ENCODE measurements at regions not wholly inside any gene's neighbourhood (a gene's known extent, or its start where the extent isn't known, plus 50 kb on each side); places are given as distances from the start of the nearest gene placed in this dataset.

GRCh38 chr4:155616117-155616516, 50.5 kb upstream of the GUCY1A1 start:
- TF ChIP-seq CTCF (IDR thresholded peaks at IDR 0.05) = no peak
- H3K36me3 Mint-ChIP-seq (ENCODE audit: unreplicated experiment) = peaks cover 3% of the 10 kb centered on the region
- peaks cover 18% of the 10 kb centered on the region for H3K4me1 Mint-ChIP-seq (ENCODE audit: unreplicated experiment)
- peaks cover 6% of the 10 kb centered on the region for H3K27me3 Mint-ChIP-seq (ENCODE audit: unreplicated experiment)
- peaks cover 4% of the 10 kb centered on the region for H3K9me3 Mint-ChIP-seq (ENCODE audit: unreplicated experiment)
- no peak for DNase-seq (ENCODE audit: extremely low spot score, unreplicated experiment)
- H3K4me3 Mint-ChIP-seq (ENCODE audit: unreplicated experiment) = no peak overlapping the region
- no peak overlapping the region for H3K27ac Mint-ChIP-seq (ENCODE audit: unreplicated experiment)

GRCh38 chr4:155615081-155615887, 51.4 kb upstream of the GUCY1A1 start:
- peaks cover 4% of the 10 kb centered on the region for H3K9me3 Mint-ChIP-seq (ENCODE audit: unreplicated experiment)
- no peak overlapping the region for H3K4me3 Mint-ChIP-seq (ENCODE audit: unreplicated experiment)
- peaks cover 18% of the 10 kb centered on the region for H3K4me1 Mint-ChIP-seq (ENCODE audit: unreplicated experiment)
- H3K27ac Mint-ChIP-seq (ENCODE audit: unreplicated experiment) = no peak overlapping the region
- H3K36me3 Mint-ChIP-seq (ENCODE audit: unreplicated experiment) = peaks cover 3% of the 10 kb centered on the region
- peaks cover 6% of the 10 kb centered on the region for H3K27me3 Mint-ChIP-seq (ENCODE audit: unreplicated experiment)
- TF ChIP-seq CTCF (IDR thresholded peaks at IDR 0.05) = no peak
- no peak for DNase-seq (ENCODE audit: extremely low spot score, unreplicated experiment)

- Mint-ChIP-seq H3K4me3 (ENCODE audit: unreplicated experiment) (no peak overlapping the region), H3K9me3 (ENCODE audit: unreplicated experiment) (peaks cover 4% of the 10 kb centered on the region), H3K4me1 (ENCODE audit: unreplicated experiment) (peaks cover 22% of the 10 kb centered on the region), H3K27ac (ENCODE audit: unreplicated experiment) (no peak overlapping the region), H3K36me3 (ENCODE audit: unreplicated experiment) (peaks cover 3% of the 10 kb centered on the region), H3K27me3 (ENCODE audit: unreplicated experiment) (peaks cover 6% of the 10 kb centered on the region)
- no peak for DNase-seq (ENCODE audit: extremely low spot score, unreplicated experiment)
- TF ChIP-seq CTCF (IDR thresholded peaks at IDR 0.05) = no peak
Observed at GRCh38 chr4:155614111-155614762, 52.4 kb upstream of the GUCY1A1 start.

GRCh38 chr4:155612074-155612473, 54.6 kb upstream of the GUCY1A1 start:
- Mint-ChIP-seq H3K4me1 (ENCODE audit: unreplicated experiment) (peaks cover 21% of the 10 kb centered on the region), H3K4me3 (ENCODE audit: unreplicated experiment) (no peak overlapping the region), H3K9me3 (ENCODE audit: unreplicated experiment) (peaks cover 4% of the 10 kb centered on the region), H3K27ac (ENCODE audit: unreplicated experiment) (no peak overlapping the region), H3K36me3 (ENCODE audit: unreplicated experiment) (peaks cover 3% of the 10 kb centered on the region), H3K27me3 (ENCODE audit: unreplicated experiment) (peaks cover 6% of the 10 kb centered on the region)
- no peak for DNase-seq (ENCODE audit: extremely low spot score, unreplicated experiment)
- TF ChIP-seq CTCF (IDR thresholded peaks at IDR 0.05) = no peak

- TF ChIP-seq CTCF (IDR thresholded peaks at IDR 0.05) = no peak
- Mint-ChIP-seq H3K4me3 (ENCODE audit: unreplicated experiment) (no peak overlapping the region), H3K27me3 (ENCODE audit: unreplicated experiment) (peaks cover 6% of the 10 kb centered on the region), H3K9me3 (ENCODE audit: unreplicated experiment) (peaks cover 4% of the 10 kb centered on the region), H3K27ac (ENCODE audit: unreplicated experiment) (no peak overlapping the region), H3K4me1 (ENCODE audit: unreplicated experiment) (peaks cover 19% of the 10 kb centered on the region), H3K36me3 (ENCODE audit: unreplicated experiment) (peaks cover 3% of the 10 kb centered on the region)
- no peak for DNase-seq (ENCODE audit: extremely low spot score, unreplicated experiment)
Observed at GRCh38 chr4:155611501-155611900, 55.1 kb upstream of the GUCY1A1 start.
